ENCODE measurements at regions not wholly inside any gene's neighbourhood (a gene's known extent, or its start where the extent isn't known, plus 50 kb on each side); places are given as distances from the start of the nearest gene placed in this dataset.
"Not testable (repeated sequence)": the region's sequence is repeated elsewhere in the genome, so short reads cannot be mapped to it uniquely, and the experiment has no call there.

- no peak for DNase-seq
These were observed 579.3 kb downstream of the EDEM1 start for GRCh38 chr3:5766848-5767247.

GRCh38 chr3:5767304-5767703 lies 579.8 kb downstream of the EDEM1 start:
- DNase-seq: no peak

GRCh38 chr3:5768281-5768945 lies 580.9 kb downstream of the EDEM1 start:
- no peak for DNase-seq

GRCh38 chr3:5769825-5770224 lies 582.3 kb downstream of the EDEM1 start:
- no peak for DNase-seq

GRCh38 chr3:5774337-5774736 lies 586.8 kb downstream of the EDEM1 start:
- DNase-seq: no peak

GRCh38 chr3:5775100-5775499 lies 587.6 kb downstream of the EDEM1 start:
- not testable (repeated sequence) for DNase-seq

- no peak for DNase-seq
These were observed 597.2 kb downstream of the EDEM1 start for GRCh38 chr3:5784690-5785089.

- no peak for DNase-seq
These were observed 600.5 kb downstream of the EDEM1 start for GRCh38 chr3:5787861-5788488.

- DNase-seq: no peak
These were observed 601.0 kb downstream of the EDEM1 start for GRCh38 chr3:5788496-5788895.

- no peak for DNase-seq
These were observed 604.1 kb downstream of the EDEM1 start for GRCh38 chr3:5791558-5791957.

- no peak for DNase-seq
These were observed 609.0 kb downstream of the EDEM1 start for GRCh38 chr3:5796541-5796940.

- DNase-seq: no peak
These were observed 611.3 kb downstream of the EDEM1 start for GRCh38 chr3:5798809-5799208.

- no peak for DNase-seq
These were observed 611.9 kb downstream of the EDEM1 start for GRCh38 chr3:5799398-5799797.

- no peak for DNase-seq
These were observed 613.5 kb downstream of the EDEM1 start for GRCh38 chr3:5800965-5801364.

- DNase-seq: no peak
These were observed 618.7 kb downstream of the EDEM1 start for GRCh38 chr3:5806192-5806591.

- no peak for DNase-seq
These were observed 622.2 kb downstream of the EDEM1 start for GRCh38 chr3:5809586-5810246.

GRCh38 chr3:5811016-5811415 lies 623.5 kb downstream of the EDEM1 start:
- DNase-seq: no peak

GRCh38 chr3:5813521-5813920 lies 626.0 kb downstream of the EDEM1 start:
- no peak for DNase-seq

- no peak for DNase-seq
These were observed 635.3 kb downstream of the EDEM1 start for GRCh38 chr3:5822843-5823242.

- DNase-seq: no peak
These were observed 639.0 kb downstream of the EDEM1 start for GRCh38 chr3:5826467-5826866.

GRCh38 chr3:5828251-5828650 lies 640.7 kb downstream of the EDEM1 start:
- DNase-seq: no peak

- DNase-seq: no peak
These were observed 652.5 kb downstream of the EDEM1 start for GRCh38 chr3:5840056-5840455.

GRCh38 chr3:5841599-5841998 lies 654.1 kb downstream of the EDEM1 start:
- DNase-seq: no peak

GRCh38 chr3:5846261-5846660 lies 658.8 kb downstream of the EDEM1 start:
- no peak for DNase-seq
